ENCODE measurements at regions not wholly inside any gene's neighbourhood (a gene's known extent, or its start where the extent isn't known, plus 50 kb on each side); places are given as distances from the start of the nearest gene placed in this dataset.

DNA sequence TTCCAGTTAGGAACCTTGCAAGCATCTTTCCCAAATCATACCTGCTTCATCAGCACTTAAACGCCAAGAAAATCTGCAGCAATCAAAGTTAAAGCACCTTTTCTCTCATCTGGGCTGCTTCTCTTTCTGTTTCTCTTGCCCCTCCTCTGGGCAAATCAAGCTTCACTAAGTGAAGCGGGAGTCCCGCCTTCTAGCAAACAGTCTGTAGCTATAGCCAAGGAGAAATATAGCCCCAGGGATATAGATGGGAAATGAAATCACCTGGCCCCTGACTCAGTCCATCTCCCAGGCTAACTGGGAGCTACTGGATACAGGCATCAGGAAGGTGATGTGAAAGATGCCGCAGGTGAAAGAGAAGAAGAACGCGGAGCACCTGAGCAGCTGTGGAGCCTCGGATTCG, 481.9 kb downstream of the C6orf118 start:
- Mint-ChIP-seq H3K27ac (ENCODE audit: unreplicated experiment) (no peak overlapping the region), H3K4me3 (ENCODE audit: unreplicated experiment) (no peak overlapping the region), H3K4me1 (ENCODE audit: unreplicated experiment) (no peaks in the 10 kb centered on the region), H3K9me3 (ENCODE audit: unreplicated experiment) (peaks cover 31% of the 10 kb centered on the region), H3K36me3 (ENCODE audit: unreplicated experiment) (no peaks in the 10 kb centered on the region), H3K27me3 (ENCODE audit: unreplicated experiment) (no peaks in the 10 kb centered on the region)
- TF ChIP-seq, protein P1, sequence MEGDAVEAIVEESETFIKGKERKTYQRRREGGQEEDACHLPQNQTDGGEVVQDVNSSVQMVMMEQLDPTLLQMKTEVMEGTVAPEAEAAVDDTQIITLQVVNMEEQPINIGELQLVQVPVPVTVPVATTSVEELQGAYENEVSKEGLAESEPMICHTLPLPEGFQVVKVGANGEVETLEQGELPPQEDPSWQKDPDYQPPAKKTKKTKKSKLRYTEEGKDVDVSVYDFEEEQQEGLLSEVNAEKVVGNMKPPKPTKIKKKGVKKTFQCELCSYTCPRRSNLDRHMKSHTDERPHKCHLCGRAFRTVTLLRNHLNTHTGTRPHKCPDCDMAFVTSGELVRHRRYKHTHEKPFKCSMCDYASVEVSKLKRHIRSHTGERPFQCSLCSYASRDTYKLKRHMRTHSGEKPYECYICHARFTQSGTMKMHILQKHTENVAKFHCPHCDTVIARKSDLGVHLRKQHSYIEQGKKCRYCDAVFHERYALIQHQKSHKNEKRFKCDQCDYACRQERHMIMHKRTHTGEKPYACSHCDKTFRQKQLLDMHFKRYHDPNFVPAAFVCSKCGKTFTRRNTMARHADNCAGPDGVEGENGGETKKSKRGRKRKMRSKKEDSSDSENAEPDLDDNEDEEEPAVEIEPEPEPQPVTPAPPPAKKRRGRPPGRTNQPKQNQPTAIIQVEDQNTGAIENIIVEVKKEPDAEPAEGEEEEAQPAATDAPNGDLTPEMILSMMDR (IDR thresholded peaks at IDR 0.05) = no peak
- no peak for DNase-seq (ENCODE audit: extremely low spot score, unreplicated experiment)

DNA sequence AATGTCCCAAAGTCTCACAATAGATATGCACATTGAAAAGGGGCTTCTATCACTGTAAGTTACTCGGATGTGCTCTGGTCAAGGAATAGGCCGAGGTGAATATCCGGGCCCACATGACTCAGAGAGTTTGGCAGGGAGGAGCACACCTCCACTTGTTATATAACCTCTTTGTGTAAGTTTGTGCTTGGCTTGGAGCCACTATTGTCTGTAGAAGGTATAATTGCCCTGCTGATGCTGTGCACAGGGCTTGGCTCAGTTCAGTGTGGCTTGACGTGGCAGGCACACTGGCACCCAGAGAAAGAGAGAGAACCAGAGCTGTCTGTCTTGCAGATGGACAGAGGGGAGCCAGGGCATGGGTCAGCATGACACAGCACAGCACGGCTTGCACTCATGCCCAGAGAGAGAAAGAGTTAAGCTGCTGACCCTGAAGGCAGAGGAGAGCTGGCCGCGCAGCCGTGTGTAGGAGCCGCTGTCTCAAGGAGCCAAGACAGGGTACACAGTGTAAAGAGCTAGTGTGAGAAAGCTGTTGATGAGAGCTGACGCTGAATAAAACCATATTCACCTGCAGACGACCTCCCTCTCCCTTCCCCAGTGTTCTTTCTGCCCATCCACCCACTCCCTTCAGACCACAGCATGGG, 482.5 kb downstream of the C6orf118 start:
- no peak for DNase-seq (ENCODE audit: extremely low spot score, unreplicated experiment)
- TF ChIP-seq, protein P1 (IDR thresholded peaks at IDR 0.05) = no peak
- H3K4me1 Mint-ChIP-seq (ENCODE audit: unreplicated experiment) = no peaks in the 10 kb centered on the region
- H3K4me3 Mint-ChIP-seq (ENCODE audit: unreplicated experiment) = no peak overlapping the region
- H3K27me3 Mint-ChIP-seq (ENCODE audit: unreplicated experiment) = no peaks in the 10 kb centered on the region
- peaks cover 34% of the 10 kb centered on the region for H3K9me3 Mint-ChIP-seq (ENCODE audit: unreplicated experiment)
- no peak overlapping the region for H3K27ac Mint-ChIP-seq (ENCODE audit: unreplicated experiment)
- H3K36me3 Mint-ChIP-seq (ENCODE audit: unreplicated experiment) = no peaks in the 10 kb centered on the region

DNA sequence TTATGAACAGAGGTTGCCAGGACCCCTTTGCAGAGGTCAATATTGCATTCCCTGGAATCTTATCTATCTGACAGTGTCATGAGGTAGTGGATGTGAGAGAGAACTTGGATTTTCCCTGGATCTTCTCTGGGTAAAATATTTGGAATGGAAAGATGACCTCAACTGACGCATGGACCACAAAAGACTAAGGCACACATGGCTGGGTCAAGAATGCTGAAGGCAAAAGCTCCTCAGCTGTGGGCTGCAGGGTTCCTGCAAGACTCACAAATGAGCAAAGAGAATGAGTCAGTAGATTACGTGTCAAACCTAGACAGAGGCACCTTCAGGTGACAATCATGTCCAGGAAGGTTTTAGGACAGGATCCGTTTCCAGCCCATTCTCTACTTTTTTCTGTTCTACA, 484.0 kb downstream of the C6orf118 start:
- H3K36me3 Mint-ChIP-seq (ENCODE audit: unreplicated experiment) = no peaks in the 10 kb centered on the region
- H3K27ac Mint-ChIP-seq (ENCODE audit: unreplicated experiment) = no peak overlapping the region
- H3K4me1 Mint-ChIP-seq (ENCODE audit: unreplicated experiment) = no peaks in the 10 kb centered on the region
- TF ChIP-seq, protein P1 (IDR thresholded peaks at IDR 0.05) = no peak
- no peak overlapping the region for H3K4me3 Mint-ChIP-seq (ENCODE audit: unreplicated experiment)
- peaks cover 49% of the 10 kb centered on the region for H3K9me3 Mint-ChIP-seq (ENCODE audit: unreplicated experiment)
- no peak for DNase-seq (ENCODE audit: extremely low spot score, unreplicated experiment)
- H3K27me3 Mint-ChIP-seq (ENCODE audit: unreplicated experiment) = no peaks in the 10 kb centered on the region

DNA sequence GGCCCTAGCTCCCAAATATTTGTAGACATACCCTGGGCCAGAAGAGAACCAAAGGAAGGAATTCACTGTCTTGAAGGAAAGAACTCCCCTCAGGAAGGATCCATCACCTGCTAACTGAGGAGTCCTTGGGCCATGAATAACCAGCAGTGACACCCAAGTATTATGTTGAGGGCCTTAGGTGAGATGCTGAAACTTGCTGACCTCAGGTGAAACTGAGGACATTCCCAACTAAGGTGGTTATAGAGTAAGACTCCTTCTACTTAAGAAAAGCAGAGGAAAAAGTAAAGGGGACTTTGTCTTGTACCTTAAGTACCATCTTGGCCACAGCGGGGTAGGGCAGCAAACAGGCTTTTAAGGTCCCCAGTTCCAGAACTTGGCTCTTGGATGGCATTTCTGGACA, 491.7 kb downstream of the C6orf118 start:
- no peaks in the 10 kb centered on the region for H3K27me3 Mint-ChIP-seq (ENCODE audit: unreplicated experiment)

DNA sequence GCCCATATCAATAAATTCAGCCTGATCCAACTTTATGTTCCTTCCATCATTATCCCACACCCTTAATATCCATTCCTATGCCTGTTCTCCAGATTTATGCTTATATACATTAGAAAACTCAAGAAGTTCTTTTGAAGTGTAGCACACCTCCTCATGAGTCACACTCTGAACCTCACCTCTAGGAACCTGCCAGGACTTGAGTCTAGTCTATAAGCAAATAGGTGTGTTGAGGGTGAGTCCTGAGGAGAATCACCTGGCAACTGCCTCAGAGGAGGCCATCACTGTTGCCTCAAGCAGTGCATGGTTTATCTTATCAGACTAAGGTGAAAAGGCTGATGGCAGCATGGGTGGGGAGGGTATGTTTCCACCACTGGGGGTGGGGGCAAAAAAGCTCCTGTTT, 496.7 kb downstream of the C6orf118 start:
- DNase-seq (ENCODE audit: extremely low spot score, unreplicated experiment) = no peak
- peaks cover 58% of the 10 kb centered on the region for H3K9me3 Mint-ChIP-seq (ENCODE audit: unreplicated experiment)
- no peak overlapping the region for H3K4me3 Mint-ChIP-seq (ENCODE audit: unreplicated experiment)
- no peaks in the 10 kb centered on the region for H3K27me3 Mint-ChIP-seq (ENCODE audit: unreplicated experiment)
- TF ChIP-seq, protein P1 (IDR thresholded peaks at IDR 0.05) = no peak
- no peaks in the 10 kb centered on the region for H3K36me3 Mint-ChIP-seq (ENCODE audit: unreplicated experiment)
- no peak overlapping the region for H3K27ac Mint-ChIP-seq (ENCODE audit: unreplicated experiment)
- no peaks in the 10 kb centered on the region for H3K4me1 Mint-ChIP-seq (ENCODE audit: unreplicated experiment)

More for the DNA sequence above, 491.7 kb downstream of the C6orf118 start:
- DNase-seq (ENCODE audit: extremely low spot score, unreplicated experiment) = no peak
- Mint-ChIP-seq H3K9me3 (ENCODE audit: unreplicated experiment) (peaks cover 59% of the 10 kb centered on the region), H3K27ac (ENCODE audit: unreplicated experiment) (no peak overlapping the region), H3K4me3 (ENCODE audit: unreplicated experiment) (no peak overlapping the region), H3K36me3 (ENCODE audit: unreplicated experiment) (no peaks in the 10 kb centered on the region), H3K4me1 (ENCODE audit: unreplicated experiment) (no peaks in the 10 kb centered on the region)
- TF ChIP-seq, protein P1 (IDR thresholded peaks at IDR 0.05) = no peak
